ENCODE measurements at regions not wholly inside any gene's neighbourhood (a gene's known extent, or its start where the extent isn't known, plus 50 kb on each side); places are given as distances from the start of the nearest gene placed in this dataset.

DNA sequence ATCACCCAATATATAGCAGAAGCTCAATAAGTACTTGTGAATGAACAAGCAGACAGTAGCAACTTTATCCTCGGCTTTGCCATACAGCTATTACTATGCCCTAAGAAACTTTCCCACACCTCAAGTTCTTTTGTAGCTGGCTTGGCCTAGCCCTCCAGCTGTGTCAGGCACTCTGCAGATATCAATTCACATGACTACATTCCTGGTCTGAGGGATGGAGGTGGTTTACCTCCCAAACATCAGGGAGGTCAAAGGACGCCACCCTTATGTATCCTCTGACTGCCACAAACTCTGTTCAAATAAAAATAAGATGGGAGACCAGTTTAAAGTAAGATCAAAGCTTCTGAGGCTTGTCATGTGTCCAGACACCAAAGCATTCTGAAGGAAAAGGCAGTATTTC, 416.3 kb downstream of the PIK3R1 start:
- ATAC-seq: no peak
- TF ChIP-seq OSR1 (CRISPR knock-in tag; IDR thresholded peaks at IDR 0.05) (no peak), ISL1 (CRISPR knock-in tag; IDR thresholded peaks at IDR 0.05) (no peak)

- TF ChIP-seq GLIS3 (CRISPR knock-in tag; IDR thresholded peaks at IDR 0.05) (no peak), PPARA (CRISPR knock-in tag; IDR thresholded peaks at IDR 0.05; ENCODE audit: borderline replicate concordance) (no peak), TOX (CRISPR knock-in tag; IDR thresholded peaks at IDR 0.05; ENCODE audit: borderline replicate concordance) (no peak), RARB (CRISPR knock-in tag; IDR thresholded peaks at IDR 0.05) (no peak), POU6F1 (CRISPR knock-in tag; IDR thresholded peaks at IDR 0.05; ENCODE audit: borderline replicate concordance, low read depth) (no peak), ZFP3 (CRISPR knock-in tag; IDR thresholded peaks at IDR 0.05) (no peak), ZNF565 (CRISPR knock-in tag; conservative IDR thresholded peaks at IDR 0.05; ENCODE audit: low read depth) (no peak), TSHZ2 (CRISPR knock-in tag; IDR thresholded peaks at IDR 0.05) (no peak), OSR1 (CRISPR knock-in tag; IDR thresholded peaks at IDR 0.05) (no peak), BACH2 (CRISPR knock-in tag; IDR thresholded peaks at IDR 0.05; ENCODE audit: borderline replicate concordance) (no peak), ZNF70 (CRISPR knock-in tag; IDR thresholded peaks at IDR 0.05) (no peak), ZNF8 (CRISPR knock-in tag; IDR thresholded peaks at IDR 0.05) (no peak)
- TF ChIP-seq, protein P1, sequence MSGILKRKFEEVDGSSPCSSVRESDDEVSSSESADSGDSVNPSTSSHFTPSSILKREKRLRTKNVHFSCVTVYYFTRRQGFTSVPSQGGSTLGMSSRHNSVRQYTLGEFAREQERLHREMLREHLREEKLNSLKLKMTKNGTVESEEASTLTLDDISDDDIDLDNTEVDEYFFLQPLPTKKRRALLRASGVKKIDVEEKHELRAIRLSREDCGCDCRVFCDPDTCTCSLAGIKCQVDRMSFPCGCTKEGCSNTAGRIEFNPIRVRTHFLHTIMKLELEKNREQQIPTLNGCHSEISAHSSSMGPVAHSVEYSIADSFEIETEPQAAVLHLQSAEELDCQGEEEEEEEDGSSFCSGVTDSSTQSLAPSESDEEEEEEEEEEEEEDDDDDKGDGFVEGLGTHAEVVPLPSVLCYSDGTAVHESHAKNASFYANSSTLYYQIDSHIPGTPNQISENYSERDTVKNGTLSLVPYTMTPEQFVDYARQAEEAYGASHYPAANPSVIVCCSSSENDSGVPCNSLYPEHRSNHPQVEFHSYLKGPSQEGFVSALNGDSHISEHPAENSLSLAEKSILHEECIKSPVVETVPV (CRISPR knock-in tag; IDR thresholded peaks at IDR 0.05): no peak
- ATAC-seq: no peak
Observed at GRCh38 chr5:68641211-68641610, 425.7 kb downstream of the PIK3R1 start.

- no peak for TF ChIP-seq ZNF565 (CRISPR knock-in tag; conservative IDR thresholded peaks at IDR 0.05; ENCODE audit: low read depth)
- no peak for TF ChIP-seq PPARA (CRISPR knock-in tag; IDR thresholded peaks at IDR 0.05; ENCODE audit: borderline replicate concordance)
- TF ChIP-seq SNAI2 (CRISPR knock-in tag; IDR thresholded peaks at IDR 0.05): no peak
- TF ChIP-seq, protein P2, sequence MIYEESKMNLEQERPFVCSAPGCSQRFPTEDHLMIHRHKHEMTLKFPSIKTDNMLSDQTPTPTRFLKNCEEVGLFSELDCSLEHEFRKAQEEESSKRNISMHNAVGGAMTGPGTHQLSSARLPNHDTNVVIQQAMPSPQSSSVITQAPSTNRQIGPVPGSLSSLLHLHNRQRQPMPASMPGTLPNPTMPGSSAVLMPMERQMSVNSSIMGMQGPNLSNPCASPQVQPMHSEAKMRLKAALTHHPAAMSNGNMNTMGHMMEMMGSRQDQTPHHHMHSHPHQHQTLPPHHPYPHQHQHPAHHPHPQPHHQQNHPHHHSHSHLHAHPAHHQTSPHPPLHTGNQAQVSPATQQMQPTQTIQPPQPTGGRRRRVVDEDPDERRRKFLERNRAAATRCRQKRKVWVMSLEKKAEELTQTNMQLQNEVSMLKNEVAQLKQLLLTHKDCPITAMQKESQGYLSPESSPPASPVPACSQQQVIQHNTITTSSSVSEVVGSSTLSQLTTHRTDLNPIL (CRISPR knock-in tag; IDR thresholded peaks at IDR 0.05; ENCODE audit: low read depth): no peak
- no peak for TF ChIP-seq TOX (CRISPR knock-in tag; IDR thresholded peaks at IDR 0.05; ENCODE audit: borderline replicate concordance)
- TF ChIP-seq OSR1 (CRISPR knock-in tag; IDR thresholded peaks at IDR 0.05): no peak
- no peak for TF ChIP-seq ZNF8 (CRISPR knock-in tag; IDR thresholded peaks at IDR 0.05)
- no peak for TF ChIP-seq ZC3H10 (CRISPR knock-in tag; IDR thresholded peaks at IDR 0.05)
- no peak for TF ChIP-seq GLIS3 (CRISPR knock-in tag; IDR thresholded peaks at IDR 0.05)
- no peak for TF ChIP-seq BACH2 (CRISPR knock-in tag; IDR thresholded peaks at IDR 0.05; ENCODE audit: borderline replicate concordance)
- TF ChIP-seq, protein P1 (CRISPR knock-in tag; IDR thresholded peaks at IDR 0.05): no peak
- TF ChIP-seq TSHZ2 (CRISPR knock-in tag; IDR thresholded peaks at IDR 0.05): no peak
- TF ChIP-seq ZNF70 (CRISPR knock-in tag; IDR thresholded peaks at IDR 0.05): no peak
- no peak for TF ChIP-seq ISL1 (CRISPR knock-in tag; IDR thresholded peaks at IDR 0.05)
- TF ChIP-seq ZFP3 (CRISPR knock-in tag; IDR thresholded peaks at IDR 0.05): no peak
- no peak for TF ChIP-seq ZFP30 (CRISPR knock-in tag; IDR thresholded peaks at IDR 0.05)
- ATAC-seq: no peak
Observed at GRCh38 chr5:68643064-68643463, 427.5 kb downstream of the PIK3R1 start.

All from SK-N-SH treated with all-trans-retinoic acid at 6 μM for 48 hours (cell line).